Left lung (tissue), 4 donors: ENCODE measurements at regions not wholly inside any gene's neighbourhood (a gene's known extent, or its start where the extent isn't known, plus 50 kb on each side); places are given as distances from the start of the nearest gene placed in this dataset.

Experiments
- ATAC-seq: fragments of 200-7000 bp; cut with Tn5 transposase; one replicate; pipeline ENCODE4 v1.9.1; 2020; ENCODE audit warnings: moderate library complexity
- DNase-seq, 4 donors: peaks; one replicate each; pipeline ENCODE4 v3.0.0-alpha.2; 2013 to 2020
- H3K27ac ChIP-seq, 2 donors: fragments of 200-600 bp; sonication (generic) in 1 of 2; one replicate each; pipeline versions ENCODE4 v1.5.0 to v1.8.0; 2020 to 2021
- H3K27me3 ChIP-seq, 2 donors: fragments of 200-600 bp; sonication (generic) in 1 of 2; one replicate each; pipeline versions ENCODE4 v1.5.0 to v1.8.0; 2020 to 2021
- H3K36me3 ChIP-seq, 2 donors: fragments of 200-600 bp; sonication (generic) in 1 of 2; one replicate each; pipeline versions ENCODE4 v1.5.0 to v1.8.0; 2020 to 2021
- H3K4me1 ChIP-seq, 2 donors: fragments of 200-600 bp; one replicate each; pipeline ENCODE4 v1.8.0; 2021
- H3K4me3 ChIP-seq, 2 donors: fragments of 200-600 bp; sonication (generic) in 1 of 2; one replicate each; pipeline versions ENCODE4 v1.5.0 to v1.8.0; 2020 to 2021; ENCODE audit warnings: mild to moderate bottlenecking in 1 of 2
- H3K9me3 ChIP-seq, 2 donors: fragments of 200-600 bp; sonication (generic) in 1 of 2; one replicate each; pipeline versions ENCODE4 v1.5.0 to v1.8.0; 2020 to 2021
- CTCF ChIP-seq, 2 donors: fragments of 200-600 bp; sonication (generic) in 1 of 2; IDR thresholded peaks; one replicate each; pipeline versions ENCODE4 v1.5.0 to v1.8.0; 2021; ENCODE audit warnings: antibody characterized with exemption in 2 of 2
- intact Hi-C, 2 donors: fragments of 100-400 bp; cut with DNase I; formaldehyde crosslinking; loops; one replicate each; pipeline versions ENCODE4 v1.11.2 to v1.14.2; 2022
- donor health status: DM: no; HTN: yes; CAD: no.
- donor health status: DM: no; HTN: no; CAD: no.

GRCh38 chr4:169342906-169343564, 72.3 kb upstream of the SH3RF1 start:
- ATAC-seq (no peak), DNase-seq (no peak)
- H3K4me1 ChIP-seq: no peaks in the 10 kb centered on the region
- TF ChIP-seq CTCF (IDR thresholded peaks at IDR 0.05): no peak
- no peak overlapping the region for H3K4me3 ChIP-seq
- H3K27ac ChIP-seq: no peak overlapping the region
- H3K27me3 ChIP-seq: no peaks in the 10 kb centered on the region
- H3K36me3 ChIP-seq: no peaks in the 10 kb centered on the region
- intact Hi-C loops: no loop called here
- H3K9me3 ChIP-seq: no peaks in the 10 kb centered on the region

GRCh38 chr4:169342159-169342860, 71.6 kb upstream of the SH3RF1 start:
- Histone ChIP-seq H3K9me3 (no peaks in the 10 kb centered on the region), H3K27ac (no peak overlapping the region), H3K4me1 (no peaks in the 10 kb centered on the region), H3K4me3 (no peak overlapping the region), H3K36me3 (no peaks in the 10 kb centered on the region), H3K27me3 (no peaks in the 10 kb centered on the region)
- no peak for DNase-seq
- TF ChIP-seq CTCF (IDR thresholded peaks at IDR 0.05): no peak
- intact Hi-C loops: no loop called here
- no peak for ATAC-seq

GRCh38 chr4:169341490-169341889, 70.7 kb upstream of the SH3RF1 start:
- Histone ChIP-seq H3K36me3 (no peaks in the 10 kb centered on the region), H3K27ac (no peak overlapping the region), H3K27me3 (no peaks in the 10 kb centered on the region), H3K9me3 (no peaks in the 10 kb centered on the region), H3K4me3 (no peak overlapping the region), H3K4me1 (no peaks in the 10 kb centered on the region)
- DNase-seq: peak in 1 of 4 donors; percentile 46
- intact Hi-C loops: no loop called here
- ATAC-seq: no peak
- TF ChIP-seq CTCF (IDR thresholded peaks at IDR 0.05): no peak

GRCh38 chr4:169340834-169341233, 70.1 kb upstream of the SH3RF1 start:
- TF ChIP-seq CTCF (IDR thresholded peaks at IDR 0.05): no peak
- ATAC-seq: no peak
- intact Hi-C loops: no loop called here

GRCh38 chr4:169338241-169338640, 67.5 kb upstream of the SH3RF1 start:
- DNase-seq (no peak), ATAC-seq (no peak)
- TF ChIP-seq CTCF (IDR thresholded peaks at IDR 0.05): no peak
- H3K36me3 ChIP-seq: no peaks in the 10 kb centered on the region
- no peaks in the 10 kb centered on the region for H3K4me1 ChIP-seq
- no peak overlapping the region for H3K27ac ChIP-seq
- no peak overlapping the region for H3K4me3 ChIP-seq
- intact Hi-C loops: no loop called here
- no peaks in the 10 kb centered on the region for H3K27me3 ChIP-seq
- H3K9me3 ChIP-seq: no peaks in the 10 kb centered on the region

More at GRCh38 chr4:169340834-169341233, 70.1 kb upstream of the SH3RF1 start:
- Histone ChIP-seq H3K9me3 (no peaks in the 10 kb centered on the region), H3K36me3 (no peaks in the 10 kb centered on the region), H3K27me3 (no peaks in the 10 kb centered on the region), H3K4me3 (no peak overlapping the region), H3K4me1 (no peaks in the 10 kb centered on the region), H3K27ac (no peak overlapping the region)
- DNase-seq: no peak
